ENCODE measurements at regions not wholly inside any gene's neighbourhood (a gene's known extent, or its start where the extent isn't known, plus 50 kb on each side); places are given as distances from the start of the nearest gene placed in this dataset.

- Histone ChIP-seq H3K9me3 (ENCODE audit: control insufficient read depth, low read length) (no peaks in the 10 kb centered on the region), H3K4me1 (no peaks in the 10 kb centered on the region), H3K4me2 (ENCODE audit: low read length) (no peak overlapping the region), H3K27ac (no peak overlapping the region), H3K9ac (no peak overlapping the region), H3K4me3 (ENCODE audit: low read depth, low read length) (no peak overlapping the region), H3K27me3 (ENCODE audit: control insufficient read depth, insufficient read depth, low read length) (no peaks in the 10 kb centered on the region), H3K36me3 (ENCODE audit: control insufficient read depth, insufficient read depth, low read length) (no peaks in the 10 kb centered on the region), H2AFZ (no peak overlapping the region), H3K79me2 (no peaks in the 10 kb centered on the region)
- TF ChIP-seq, protein P1, sequence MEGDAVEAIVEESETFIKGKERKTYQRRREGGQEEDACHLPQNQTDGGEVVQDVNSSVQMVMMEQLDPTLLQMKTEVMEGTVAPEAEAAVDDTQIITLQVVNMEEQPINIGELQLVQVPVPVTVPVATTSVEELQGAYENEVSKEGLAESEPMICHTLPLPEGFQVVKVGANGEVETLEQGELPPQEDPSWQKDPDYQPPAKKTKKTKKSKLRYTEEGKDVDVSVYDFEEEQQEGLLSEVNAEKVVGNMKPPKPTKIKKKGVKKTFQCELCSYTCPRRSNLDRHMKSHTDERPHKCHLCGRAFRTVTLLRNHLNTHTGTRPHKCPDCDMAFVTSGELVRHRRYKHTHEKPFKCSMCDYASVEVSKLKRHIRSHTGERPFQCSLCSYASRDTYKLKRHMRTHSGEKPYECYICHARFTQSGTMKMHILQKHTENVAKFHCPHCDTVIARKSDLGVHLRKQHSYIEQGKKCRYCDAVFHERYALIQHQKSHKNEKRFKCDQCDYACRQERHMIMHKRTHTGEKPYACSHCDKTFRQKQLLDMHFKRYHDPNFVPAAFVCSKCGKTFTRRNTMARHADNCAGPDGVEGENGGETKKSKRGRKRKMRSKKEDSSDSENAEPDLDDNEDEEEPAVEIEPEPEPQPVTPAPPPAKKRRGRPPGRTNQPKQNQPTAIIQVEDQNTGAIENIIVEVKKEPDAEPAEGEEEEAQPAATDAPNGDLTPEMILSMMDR (IDR thresholded peaks at IDR 0.05), result no peak
These were observed 129.9 kb upstream of the LYZL2 start for GRCh38 chr10:30759423-30759822.

DNA sequence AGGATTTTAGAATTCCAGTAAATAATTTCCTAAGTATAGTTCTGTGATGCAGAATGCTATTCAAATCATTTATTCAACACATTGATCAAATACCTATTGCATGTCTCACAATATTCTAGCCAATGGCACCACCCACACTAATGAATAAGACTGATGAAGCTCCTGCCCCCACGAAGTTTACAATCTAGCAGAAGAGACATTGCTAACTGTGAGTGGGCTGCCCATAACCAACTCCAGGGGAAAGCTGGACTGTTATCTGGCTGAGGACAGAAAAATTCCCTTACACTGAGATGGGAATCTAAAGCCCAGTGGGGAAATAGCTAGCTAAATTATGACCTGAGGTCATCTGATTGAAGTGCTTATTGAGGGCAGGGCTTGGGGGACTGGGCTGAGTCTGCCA lies 128.8 kb upstream of the LYZL2 start:
- TF ChIP-seq, protein P1 (IDR thresholded peaks at IDR 0.05), result no peak
- Histone ChIP-seq H3K9ac (no peak overlapping the region), H3K36me3 (ENCODE audit: control insufficient read depth, insufficient read depth, low read length) (no peaks in the 10 kb centered on the region), H3K27me3 (ENCODE audit: control insufficient read depth, insufficient read depth, low read length) (no peaks in the 10 kb centered on the region), H2AFZ (no peak overlapping the region), H3K79me2 (no peaks in the 10 kb centered on the region), H3K4me1 (no peaks in the 10 kb centered on the region), H3K9me3 (ENCODE audit: control insufficient read depth, low read length) (no peaks in the 10 kb centered on the region), H3K4me3 (ENCODE audit: low read depth, low read length) (no peak overlapping the region), H3K27ac (no peak overlapping the region), H3K4me2 (ENCODE audit: low read length) (no peak overlapping the region)

DNA sequence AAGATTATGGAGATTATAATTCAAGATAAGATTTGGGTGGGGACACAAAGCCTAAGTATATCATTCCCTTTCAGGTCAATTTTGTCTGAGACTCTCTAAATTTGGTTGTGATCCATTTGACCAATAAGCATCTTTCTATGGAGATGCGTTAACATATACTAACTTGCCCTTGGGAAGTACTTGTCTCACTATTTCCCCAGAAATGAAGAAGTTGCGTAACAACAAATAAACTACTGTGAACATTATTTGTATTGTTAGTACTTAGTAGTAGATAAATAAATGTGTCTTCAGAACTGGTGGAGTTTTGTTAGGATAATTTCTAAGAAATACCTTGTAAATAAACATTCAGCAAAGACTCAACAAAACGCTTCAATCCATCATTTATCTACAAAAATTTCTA lies 127.3 kb upstream of the LYZL2 start:
- H3K79me2 ChIP-seq, result no peaks in the 10 kb centered on the region
- no peak overlapping the region for H3K4me3 ChIP-seq (ENCODE audit: low read depth, low read length)
- H3K4me2 ChIP-seq (ENCODE audit: low read length), result no peak overlapping the region
- no peaks in the 10 kb centered on the region for H3K27me3 ChIP-seq (ENCODE audit: control insufficient read depth, insufficient read depth, low read length)
- no peaks in the 10 kb centered on the region for H3K9me3 ChIP-seq (ENCODE audit: control insufficient read depth, low read length)
- H2AFZ ChIP-seq, result no peak overlapping the region
- H3K9ac ChIP-seq, result no peak overlapping the region
- no peaks in the 10 kb centered on the region for H3K36me3 ChIP-seq (ENCODE audit: control insufficient read depth, insufficient read depth, low read length)
- H3K27ac ChIP-seq, result no peak overlapping the region
- H3K4me1 ChIP-seq, result no peaks in the 10 kb centered on the region
- TF ChIP-seq, protein P1 (IDR thresholded peaks at IDR 0.05), result no peak

- Histone ChIP-seq H3K4me2 (ENCODE audit: low read length) (no peak overlapping the region), H3K36me3 (ENCODE audit: control insufficient read depth, insufficient read depth, low read length) (no peaks in the 10 kb centered on the region), H3K9ac (no peak overlapping the region), H3K27me3 (ENCODE audit: control insufficient read depth, insufficient read depth, low read length) (no peaks in the 10 kb centered on the region), H3K4me1 (no peaks in the 10 kb centered on the region), H2AFZ (no peak overlapping the region), H3K4me3 (ENCODE audit: low read depth, low read length) (no peak overlapping the region), H3K79me2 (no peaks in the 10 kb centered on the region), H3K27ac (no peak overlapping the region), H3K9me3 (ENCODE audit: control insufficient read depth, low read length) (no peaks in the 10 kb centered on the region)
- TF ChIP-seq, protein P1 (IDR thresholded peaks at IDR 0.05), result no peak
These were observed 126.6 kb upstream of the LYZL2 start for GRCh38 chr10:30756151-30756550.

GRCh38 chr10:30755441-30755953 lies 125.9 kb upstream of the LYZL2 start:
- no peak overlapping the region for H2AFZ ChIP-seq
- no peaks in the 10 kb centered on the region for H3K36me3 ChIP-seq (ENCODE audit: control insufficient read depth, insufficient read depth, low read length)
- TF ChIP-seq, protein P1 (IDR thresholded peaks at IDR 0.05), result no peak
- no peak overlapping the region for H3K4me3 ChIP-seq (ENCODE audit: low read depth, low read length)
- no peak overlapping the region for H3K9ac ChIP-seq
- no peak overlapping the region for H3K4me2 ChIP-seq (ENCODE audit: low read length)
- no peaks in the 10 kb centered on the region for H3K27me3 ChIP-seq (ENCODE audit: control insufficient read depth, insufficient read depth, low read length)
- no peaks in the 10 kb centered on the region for H3K9me3 ChIP-seq (ENCODE audit: control insufficient read depth, low read length)
- no peaks in the 10 kb centered on the region for H3K4me1 ChIP-seq
- no peak overlapping the region for H3K27ac ChIP-seq
- no peaks in the 10 kb centered on the region for H3K79me2 ChIP-seq

All from parathyroid adenoma (tissue), 2 donors.